Testis (tissue), 2 donors: ENCODE measurements at regions not wholly inside any gene's neighbourhood (a gene's known extent, or its start where the extent isn't known, plus 50 kb on each side); places are given as distances from the start of the nearest gene placed in this dataset.

Source experiments
- DNase-seq: peaks from one replicate; pipeline ENCODE4 v3.0.0-alpha.2; 2019
- H3K27ac ChIP-seq, 2 donors: fragments of 200-600 bp; sonication (generic); one replicate each; pipeline ENCODE4 v1.5.1; 2019
- H3K27me3 ChIP-seq: fragments of 200-600 bp; sonication (generic); one replicate; pipeline ENCODE4 v1.5.1; 2019
- H3K36me3 ChIP-seq: fragments of 200-600 bp; sonication (generic); one replicate; pipeline ENCODE4 v1.5.1; 2017; ENCODE audit warnings: low read depth; ENCODE audit errors: missing control alignments
- H3K4me1 ChIP-seq: fragments of 200-600 bp; sonication (generic); one replicate; pipeline ENCODE4 v1.5.1; 2019
- H3K4me3 ChIP-seq, 2 donors: fragments of 200-600 bp; sonication (generic); one replicate each; pipeline ENCODE4 v1.5.1; 2017 to 2019
- H3K9me3 ChIP-seq: fragments of 200-600 bp; sonication (generic); one replicate; pipeline ENCODE4 v1.5.1; 2017
- CTCF ChIP-seq, 3 experiments: fragments of 450-650 bp in 2 of 3; fragments of 200-600 bp in 1 of 3; sonication (generic) in 1 of 3; IDR thresholded peaks; one replicate each; pipeline ENCODE4 v1.5.1; 2016 to 2019; ENCODE audit warnings: antibody characterized with exemption in 3 of 3, mild to moderate bottlenecking in 2 of 3, moderate library complexity in 1 of 3
- POLR2A ChIP-seq: fragments of 450-650 bp; IDR thresholded peaks from one replicate; pipeline ENCODE4 v1.6.1; 2017; ENCODE audit warnings: antibody characterized with exemption, mild to moderate bottlenecking, moderate library complexity
- WGBS, 2 donors: methylation state at CpG; one replicate each; pipeline ENCODE4 v1.1.5; 2018; 5-methylcytosine and 5-hydroxymethylcytosine counted together
- intact Hi-C: fragments of 100-400 bp; cut with DNase I; formaldehyde crosslinking; loops from one replicate; pipeline ENCODE4 v1.15.1; 2023; ENCODE audit warnings: low total_unique reads
- small RNA-seq, 2 donors: library from RNA; depleted of rRNA; stranded (forward); fragments of <200 nt; gene quantifications; one replicate each; pipeline ENCODE3, GENCODE V24; 2016

GRCh38 chr18:2485983-2486382, 85.3 kb downstream of the METTL4 start:
- intact Hi-C loops: no loop called here
- WGBS, 2 donors: 82 to 94% methylated on average over 1 of the region's 1 CpG
- TF ChIP-seq POLR2A (no peak), CTCF (IDR thresholded peaks at IDR 0.05) (no peak)
- H3K4me1 ChIP-seq: no peaks in the 10 kb centered on the region
- no peaks in the 10 kb centered on the region for H3K36me3 ChIP-seq
- H3K4me3 ChIP-seq: no peak overlapping the region
- DNase-seq: no peak
- H3K27me3 ChIP-seq: no peaks in the 10 kb centered on the region
- H3K9me3 ChIP-seq: no peaks in the 10 kb centered on the region
- no peak overlapping the region for H3K27ac ChIP-seq

GRCh38 chr18:2486426-2486825, 84.9 kb downstream of the METTL4 start:
- Histone ChIP-seq H3K36me3 (no peaks in the 10 kb centered on the region), H3K27me3 (no peaks in the 10 kb centered on the region), H3K4me3 (no peak overlapping the region), H3K9me3 (no peaks in the 10 kb centered on the region), H3K4me1 (no peaks in the 10 kb centered on the region), H3K27ac (no peak overlapping the region)
- DNase-seq: no peak
- TF ChIP-seq POLR2A (no peak), CTCF (IDR thresholded peaks at IDR 0.05) (no peak)
- intact Hi-C loops: no loop called here
- WGBS, 2 donors: 47 to 53% methylated on average over 4 of the region's 4 CpGs

Small RNA genes lying in the stretch of these regions (small RNA-seq; reads per million reads assigned to genes)
- gene AP005119.1 (0 reads per million in 2 donors), gene COX6CP3 (0 reads per million in 2 donors), gene RN7SKP72 (0 reads per million in 2 donors)
